Fibroblast of skin of abdomen (primary cell): ENCODE measurements at regions not wholly inside any gene's neighbourhood (a gene's known extent, or its start where the extent isn't known, plus 50 kb on each side); places are given as distances from the start of the nearest gene placed in this dataset.

Source experiments
- DNase-seq: peaks from one replicate; pipeline ENCODE4 v3.0.0-alpha.2; 2013

DNA sequence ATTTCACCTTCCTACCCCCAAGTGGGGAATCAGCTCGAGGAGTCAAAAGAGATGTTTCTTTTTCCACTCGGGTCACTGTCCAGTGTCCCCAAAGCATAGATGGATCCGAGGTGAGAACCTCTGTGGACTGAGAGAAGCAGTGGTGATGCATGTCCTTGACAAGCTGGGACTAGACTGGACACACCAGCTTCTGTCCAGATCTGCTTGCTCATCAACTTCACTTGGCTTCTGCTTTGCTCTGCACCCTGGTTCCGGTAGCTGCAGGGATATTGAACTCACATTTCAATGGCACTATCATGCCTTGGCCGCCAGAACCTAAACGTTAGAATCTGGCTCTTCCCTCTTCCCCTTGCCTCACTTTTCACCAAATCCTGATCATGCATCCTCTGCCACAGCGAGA, 50.3 kb upstream of the CXCL12 start:
- DNase-seq = no peak

GRCh38 chr10:44436240-44436639, 51.3 kb upstream of the CXCL12 start:
- DNase-seq = no peak

DNA sequence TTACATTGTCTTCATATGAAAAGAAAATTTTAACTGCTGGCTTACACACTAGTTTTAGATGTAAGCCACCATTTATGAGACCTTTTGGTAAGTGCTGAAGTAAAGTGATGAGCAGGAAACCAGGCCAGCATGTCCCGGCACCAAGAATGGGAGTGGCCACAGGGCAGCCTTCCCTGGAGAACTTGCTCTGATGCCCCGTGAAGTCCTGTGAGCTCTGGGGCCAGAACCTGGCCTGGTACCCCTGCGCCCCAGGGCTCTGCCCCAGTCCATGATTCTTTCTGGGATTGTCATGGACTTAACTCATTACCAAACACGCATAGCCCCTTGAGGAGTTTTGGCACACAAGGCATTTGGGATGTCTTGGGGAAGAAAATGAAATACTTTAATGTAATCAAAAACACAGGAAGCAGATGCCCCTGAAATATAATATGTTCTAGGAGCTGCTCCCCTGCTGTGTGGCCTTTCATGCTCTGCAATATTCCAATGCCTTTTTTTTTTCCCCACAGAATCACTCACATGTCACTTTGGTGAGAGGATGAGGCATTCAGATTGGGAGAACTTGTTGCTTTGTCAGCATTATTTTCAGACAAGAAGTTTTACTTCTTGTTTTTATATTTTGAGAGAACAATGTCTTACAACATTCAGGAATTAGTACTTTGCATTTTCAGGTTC, 53.1 kb upstream of the CXCL12 start:
- DNase-seq = no peak

DNA sequence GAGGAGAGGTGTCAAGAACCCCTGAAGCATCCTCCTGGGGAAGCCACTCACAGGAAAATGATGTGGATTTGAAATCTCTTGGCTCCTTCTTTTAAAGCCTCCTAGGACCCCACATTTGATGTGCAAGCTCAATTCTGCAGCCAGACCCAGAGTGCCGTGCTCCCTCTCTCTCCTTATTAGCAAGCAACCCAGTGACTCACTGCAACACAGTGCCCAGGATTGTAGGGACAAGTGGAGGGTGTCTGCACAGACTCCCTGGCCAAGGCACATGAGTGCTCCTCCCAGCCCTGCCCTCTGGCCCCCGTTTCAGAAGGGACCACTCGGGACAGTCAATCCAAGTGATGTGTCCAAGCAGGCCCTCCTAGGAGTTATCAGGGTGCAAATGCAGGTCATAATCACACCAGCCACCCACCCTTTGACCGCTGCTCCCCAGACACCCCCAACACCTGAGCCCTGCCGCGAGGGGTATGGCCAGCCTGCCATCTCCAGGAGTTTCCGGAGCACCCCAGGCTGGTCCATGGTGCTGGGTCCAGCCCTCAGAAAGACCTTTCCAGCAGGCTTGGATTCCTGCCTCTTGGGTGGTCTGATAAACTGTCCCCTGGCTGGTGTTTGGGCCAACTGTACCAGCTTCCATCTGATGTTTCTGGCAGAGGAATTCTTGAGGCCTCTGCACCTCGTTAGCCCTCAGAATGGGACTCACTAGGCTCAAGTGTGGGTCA, 54.5 kb upstream of the CXCL12 start:
- no peak for DNase-seq

DNA sequence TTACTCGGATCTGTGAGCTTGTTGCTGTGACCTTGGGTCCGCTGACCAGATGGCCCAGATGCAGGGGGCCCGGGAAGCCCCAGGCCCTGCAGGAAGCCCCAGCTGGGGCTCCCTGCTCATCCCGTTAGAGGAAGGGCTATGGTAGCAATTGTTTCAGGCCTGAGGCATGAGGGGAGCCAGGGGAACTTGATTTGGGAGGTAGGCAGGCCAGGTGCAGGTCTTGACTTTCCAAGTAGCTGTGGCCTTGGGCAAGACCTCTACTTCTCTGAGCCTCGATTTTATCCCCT, 55.0 kb upstream of the CXCL12 start:
- no peak for DNase-seq

DNA sequence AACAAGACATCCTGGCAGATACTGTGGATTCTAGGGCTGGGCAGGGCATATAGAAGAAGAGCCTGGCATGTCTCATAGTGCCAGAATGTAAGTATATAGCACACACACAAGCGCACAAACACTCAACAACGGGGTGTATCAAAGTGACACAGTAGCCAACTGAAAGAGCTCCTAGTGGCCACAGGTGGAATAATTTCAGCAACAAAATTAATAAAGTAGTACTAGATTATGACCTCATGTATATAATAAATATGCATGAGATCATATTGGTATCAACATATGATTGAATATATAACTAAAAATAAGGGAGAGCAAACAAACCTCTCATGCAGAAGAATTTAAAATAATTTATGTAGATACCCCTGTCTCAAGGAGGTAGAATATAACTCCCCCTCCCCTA, 72.4 kb upstream of the CXCL12 start:
- DNase-seq = no peak

DNA sequence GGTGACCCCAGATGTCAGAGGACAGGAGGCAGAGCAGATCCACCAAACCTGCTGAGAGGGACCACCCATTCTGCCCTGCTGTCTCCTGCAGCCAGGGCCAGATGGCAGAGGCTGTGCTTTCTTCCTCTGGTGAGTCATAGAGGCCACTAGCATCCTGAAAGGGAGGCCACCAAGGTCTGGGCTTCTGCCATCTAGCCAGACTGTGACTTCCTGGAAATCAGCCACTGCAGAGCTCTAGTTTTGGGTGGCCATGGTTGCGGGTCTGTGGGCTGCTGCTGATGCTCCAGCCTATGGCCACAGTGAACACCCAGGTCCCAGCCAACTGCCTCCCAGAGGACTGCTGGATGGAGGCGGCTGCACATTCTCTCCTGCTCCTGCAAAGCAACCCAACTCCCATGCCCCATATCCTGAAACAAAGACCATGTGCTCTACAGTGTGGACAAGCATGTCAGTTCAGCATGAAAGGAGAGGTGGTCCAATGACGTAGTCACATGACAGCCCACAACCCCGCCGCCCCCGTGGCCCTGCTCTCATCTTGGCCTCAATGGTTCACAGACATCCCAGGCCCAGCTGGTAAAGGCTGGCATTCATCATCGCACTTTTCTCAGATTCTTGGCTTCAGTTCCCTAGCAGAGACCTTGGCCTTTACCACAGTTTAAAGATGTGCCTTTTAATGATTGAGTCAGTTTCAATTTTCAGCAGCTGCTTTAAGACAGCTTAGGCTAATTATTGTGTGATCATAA, 73.9 kb upstream of the CXCL12 start:
- no peak for DNase-seq

GRCh38 chr10:44459671-44460070, 74.8 kb upstream of the CXCL12 start:
- no peak for DNase-seq

GRCh38 chr10:44460416-44460815, 75.5 kb upstream of the CXCL12 start:
- DNase-seq = peak; percentile 51

DNA sequence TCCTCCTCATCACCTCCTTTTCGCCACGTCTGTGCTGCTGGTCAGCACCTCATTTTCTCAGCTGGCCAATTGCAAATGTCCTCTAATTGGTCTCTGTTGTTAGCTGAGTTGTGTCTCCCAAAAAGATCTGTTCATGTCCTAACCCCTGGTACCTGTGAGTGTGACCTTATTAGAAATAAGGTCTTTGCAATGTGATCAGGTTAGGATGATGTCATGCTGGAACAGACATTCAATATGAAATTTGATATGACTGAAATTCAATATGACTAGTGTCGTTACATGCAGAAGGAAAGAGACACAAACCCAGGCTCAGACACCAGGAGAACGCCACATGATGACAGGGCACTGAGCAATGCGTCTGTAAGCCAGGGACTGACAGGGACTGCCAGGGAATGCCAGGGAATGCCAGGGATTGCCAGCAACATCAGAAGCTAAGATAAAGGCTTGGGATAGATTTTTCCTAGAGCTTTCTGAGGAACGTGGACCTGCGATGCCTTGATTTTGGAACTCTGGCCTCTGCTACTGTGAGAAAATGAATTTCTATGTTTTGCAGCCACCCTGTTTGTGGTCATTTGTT, 77.5 kb upstream of the CXCL12 start:
- no peak for DNase-seq

GRCh38 chr10:44463511-44464121, 78.7 kb upstream of the CXCL12 start:
- DNase-seq = peak; percentile 76

DNA sequence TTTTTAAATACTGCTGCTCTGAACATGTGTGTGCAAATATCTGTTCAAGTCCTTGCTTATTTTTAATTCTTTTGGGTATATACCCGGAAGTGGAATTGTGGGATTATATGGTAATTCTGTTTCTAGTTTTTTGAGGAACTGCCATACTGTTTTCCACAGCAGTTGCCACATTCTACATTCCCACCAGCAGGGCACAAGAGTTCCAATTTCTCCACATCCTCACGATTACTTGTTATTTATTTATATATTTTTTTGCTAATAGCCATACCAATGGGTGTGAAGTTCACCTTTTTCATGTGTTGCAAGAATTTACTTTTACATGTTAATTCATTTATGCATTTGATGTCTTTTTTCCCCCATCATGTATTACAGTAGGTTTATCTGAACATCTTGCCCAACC, 79.6 kb upstream of the CXCL12 start:
- no peak for DNase-seq

DNA sequence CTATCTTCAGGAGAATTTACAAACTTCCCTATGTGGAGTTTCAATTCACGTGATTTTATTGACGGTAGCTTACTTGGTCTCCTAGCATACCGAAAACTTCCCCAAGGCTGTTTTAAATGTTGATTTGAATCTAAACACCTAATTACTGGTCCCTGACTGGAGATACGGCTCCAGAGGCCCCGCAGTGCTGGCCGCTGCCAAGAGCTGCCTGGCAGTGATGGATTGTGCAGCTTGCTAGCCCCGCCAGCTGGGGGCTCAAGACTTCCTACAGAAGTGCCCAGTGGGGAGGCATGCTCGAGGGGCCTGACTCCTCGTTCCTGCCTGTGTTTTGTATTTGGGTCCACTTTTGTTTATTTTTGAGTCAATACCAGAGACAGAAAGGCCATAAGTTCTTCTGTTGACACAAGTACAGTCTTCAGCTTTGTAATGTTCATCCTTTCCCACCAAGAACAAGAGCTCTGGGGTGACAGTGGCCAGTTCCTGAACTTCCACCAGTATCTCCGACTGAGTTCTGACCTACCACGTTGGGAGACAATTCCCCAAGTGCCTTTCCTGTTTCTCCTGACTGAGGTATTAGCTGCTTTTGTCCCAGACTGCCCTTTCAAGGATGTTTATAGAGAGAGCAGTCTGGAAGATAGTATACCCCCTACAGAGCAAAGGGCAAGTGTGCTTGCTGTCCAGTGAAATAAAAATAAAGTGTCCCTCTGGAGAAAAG, 80.7 kb upstream of the CXCL12 start:
- DNase-seq = no peak

DNA sequence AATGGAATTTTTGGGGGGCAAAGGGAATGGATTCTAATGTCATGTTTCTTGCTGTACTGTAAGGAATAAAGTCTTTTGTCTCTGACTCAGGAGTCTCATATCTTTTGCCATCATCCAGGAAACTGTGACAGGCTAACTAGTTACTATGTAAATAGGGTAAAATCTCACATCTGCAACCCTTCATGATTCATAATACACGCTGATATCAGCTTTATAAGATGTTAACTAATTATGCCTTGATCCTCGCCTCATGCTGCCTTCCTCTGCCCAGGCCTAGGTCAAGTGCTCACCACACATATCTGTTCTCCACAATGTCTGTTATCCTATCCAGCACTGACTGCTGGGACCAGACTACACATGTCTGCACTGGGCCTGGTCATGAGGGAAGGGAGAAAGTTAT, 81.3 kb upstream of the CXCL12 start:
- DNase-seq = peak; percentile 45

GRCh38 chr10:44467090-44467489, 82.2 kb upstream of the CXCL12 start:
- DNase-seq = no peak

DNA sequence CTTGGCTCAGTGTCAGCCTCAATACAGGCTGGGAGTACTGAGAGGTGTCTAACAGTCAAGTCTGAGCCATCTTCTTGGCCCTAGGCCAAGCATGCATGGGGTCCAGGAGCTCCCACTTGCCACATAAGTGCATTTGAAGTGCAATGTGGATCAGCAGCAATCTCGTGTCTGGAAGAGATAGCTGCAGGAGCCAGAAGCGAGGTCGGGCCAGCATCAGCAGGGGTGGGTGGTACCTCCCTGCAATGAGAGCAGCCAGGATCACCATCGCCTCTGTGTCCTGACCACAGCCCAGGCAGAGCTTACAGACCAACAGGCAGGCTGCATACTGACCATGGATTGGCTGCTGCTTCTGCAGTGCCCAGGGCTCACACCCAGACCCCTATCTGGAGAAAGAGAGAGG, 83.0 kb upstream of the CXCL12 start:
- no peak for DNase-seq

- no peak for DNase-seq
Measured at GRCh38 chr10:44468525-44468924, 83.6 kb upstream of the CXCL12 start.

GRCh38 chr10:44468965-44469364, 84.1 kb upstream of the CXCL12 start:
- no peak for DNase-seq

GRCh38 chr10:44470784-44471183, 85.9 kb upstream of the CXCL12 start:
- DNase-seq = peak; percentile 31

DNA sequence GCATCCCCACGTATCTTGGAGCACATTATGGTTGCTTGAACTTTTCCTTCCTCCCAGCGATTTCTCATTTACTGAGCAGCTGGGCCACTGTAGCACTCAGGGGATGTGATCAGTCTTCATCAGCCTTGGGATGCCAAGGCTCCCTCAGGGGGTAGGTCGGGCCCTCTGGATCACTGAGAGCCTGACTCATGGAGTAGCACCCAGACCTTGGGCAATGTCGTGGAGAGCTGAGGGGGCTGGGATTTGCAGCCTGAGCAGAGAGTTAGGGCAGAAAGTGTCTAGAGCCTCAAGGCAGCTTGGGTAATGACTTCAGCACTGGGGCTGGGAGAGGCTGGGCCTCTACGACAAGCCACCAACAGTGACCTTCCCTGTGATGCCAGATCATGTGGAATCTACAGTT, 86.5 kb upstream of the CXCL12 start:
- DNase-seq = no peak

DNA sequence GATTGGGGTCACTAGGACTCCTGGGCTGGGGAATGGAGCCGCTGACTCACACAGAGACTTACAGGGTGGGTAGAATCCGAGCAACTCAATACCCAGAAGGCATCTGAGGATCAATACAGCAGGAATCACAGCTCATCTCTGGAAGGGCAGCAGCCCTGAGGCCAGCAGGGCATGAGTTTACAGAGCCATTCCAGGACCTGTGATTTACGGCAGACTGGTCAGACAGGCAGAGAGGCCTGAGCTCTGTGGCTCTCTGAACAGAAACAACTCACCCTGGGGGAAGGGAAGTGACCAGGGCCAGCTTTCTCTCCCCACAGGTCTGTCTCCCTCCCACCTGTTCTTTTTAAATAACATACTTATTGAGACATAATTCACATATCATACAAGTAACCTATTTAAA, 88.2 kb upstream of the CXCL12 start:
- DNase-seq = no peak

- peak; percentile 17 for DNase-seq
Measured at GRCh38 chr10:44476409-44477045, 91.6 kb upstream of the CXCL12 start.
